GM10266 (cell line): ENCODE measurements at regions not wholly inside any gene's neighbourhood (a gene's known extent, or its start where the extent isn't known, plus 50 kb on each side); places are given as distances from the start of the nearest gene placed in this dataset.

Experiments used
- DNase-seq: peaks from one replicate; pipeline ENCODE4 v3.0.0; 2012; ENCODE audit errors: extremely low spot score
- TF ChIP-seq, protein P1 (sequence below): IDR thresholded peaks from 2 replicates; pipeline ENCODE4 v1.5.1; 2012; ENCODE audit warnings: mild to moderate bottlenecking, low read depth; ENCODE audit not compliant: control insufficient read depth, insufficient read depth; ENCODE audit errors: missing control alignments

DNA sequence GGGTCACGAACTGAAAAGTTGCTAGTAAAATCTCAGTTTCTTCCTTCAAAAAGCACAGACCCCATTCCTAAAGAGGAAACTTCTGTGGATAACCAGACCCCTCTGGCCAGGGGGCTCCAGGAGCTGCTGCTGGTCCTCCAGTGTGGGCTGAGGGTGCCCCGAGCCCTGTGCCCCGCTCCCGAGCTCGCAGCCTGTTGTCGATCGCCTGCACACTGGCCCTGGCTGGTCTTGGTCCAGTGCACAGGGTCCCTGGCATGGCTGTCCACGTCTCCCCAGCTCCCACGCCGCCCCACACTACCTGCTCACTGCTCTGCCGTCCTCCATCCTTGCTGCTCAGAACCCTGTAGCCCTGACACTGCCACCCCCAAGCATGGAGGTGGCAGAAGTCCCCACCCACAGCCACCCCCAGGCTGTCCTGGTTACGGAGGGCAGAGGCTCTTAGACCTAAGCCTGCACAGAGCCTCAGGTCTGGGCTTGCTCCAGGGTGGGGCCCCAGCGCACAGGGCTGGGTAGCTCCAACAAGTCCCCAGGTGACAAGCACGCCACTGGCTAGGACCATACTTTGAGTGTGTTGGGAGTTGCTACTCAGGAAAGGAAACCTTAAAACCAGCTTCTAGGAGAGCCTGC, 87.0 kb downstream of the PLXNA1 start:
- no peak for DNase-seq
- TF ChIP-seq, protein P1, sequence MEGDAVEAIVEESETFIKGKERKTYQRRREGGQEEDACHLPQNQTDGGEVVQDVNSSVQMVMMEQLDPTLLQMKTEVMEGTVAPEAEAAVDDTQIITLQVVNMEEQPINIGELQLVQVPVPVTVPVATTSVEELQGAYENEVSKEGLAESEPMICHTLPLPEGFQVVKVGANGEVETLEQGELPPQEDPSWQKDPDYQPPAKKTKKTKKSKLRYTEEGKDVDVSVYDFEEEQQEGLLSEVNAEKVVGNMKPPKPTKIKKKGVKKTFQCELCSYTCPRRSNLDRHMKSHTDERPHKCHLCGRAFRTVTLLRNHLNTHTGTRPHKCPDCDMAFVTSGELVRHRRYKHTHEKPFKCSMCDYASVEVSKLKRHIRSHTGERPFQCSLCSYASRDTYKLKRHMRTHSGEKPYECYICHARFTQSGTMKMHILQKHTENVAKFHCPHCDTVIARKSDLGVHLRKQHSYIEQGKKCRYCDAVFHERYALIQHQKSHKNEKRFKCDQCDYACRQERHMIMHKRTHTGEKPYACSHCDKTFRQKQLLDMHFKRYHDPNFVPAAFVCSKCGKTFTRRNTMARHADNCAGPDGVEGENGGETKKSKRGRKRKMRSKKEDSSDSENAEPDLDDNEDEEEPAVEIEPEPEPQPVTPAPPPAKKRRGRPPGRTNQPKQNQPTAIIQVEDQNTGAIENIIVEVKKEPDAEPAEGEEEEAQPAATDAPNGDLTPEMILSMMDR: no peak

DNA sequence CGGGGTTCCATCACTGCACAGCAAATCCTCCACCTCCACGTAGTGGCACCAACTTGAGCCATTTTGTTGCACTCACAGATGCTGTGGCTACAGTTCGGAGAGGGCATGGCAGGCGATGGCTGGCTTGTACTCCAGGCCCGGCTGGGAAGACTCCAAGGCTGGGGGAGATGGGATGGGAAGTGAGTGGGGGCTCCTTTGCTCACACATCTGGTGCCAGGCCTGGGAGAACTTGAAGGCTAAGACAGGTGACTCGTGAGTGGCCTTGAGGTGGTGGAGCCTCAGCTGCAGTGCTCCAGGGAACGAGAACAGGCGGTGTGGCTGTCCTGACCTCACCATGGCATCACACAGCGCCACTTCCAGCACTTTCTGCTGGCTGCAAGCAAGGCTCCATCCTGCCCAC, 87.9 kb downstream of the PLXNA1 start:
- no peak for DNase-seq
- TF ChIP-seq, protein P1: no peak

GRCh38 chr3:127071597-127072001, 88.7 kb downstream of the PLXNA1 start:
- DNase-seq: no peak
- TF ChIP-seq, protein P1: no peak

GRCh38 chr3:127072221-127072771, 89.4 kb downstream of the PLXNA1 start:
- no peak for DNase-seq
- TF ChIP-seq, protein P1: no peak

DNA sequence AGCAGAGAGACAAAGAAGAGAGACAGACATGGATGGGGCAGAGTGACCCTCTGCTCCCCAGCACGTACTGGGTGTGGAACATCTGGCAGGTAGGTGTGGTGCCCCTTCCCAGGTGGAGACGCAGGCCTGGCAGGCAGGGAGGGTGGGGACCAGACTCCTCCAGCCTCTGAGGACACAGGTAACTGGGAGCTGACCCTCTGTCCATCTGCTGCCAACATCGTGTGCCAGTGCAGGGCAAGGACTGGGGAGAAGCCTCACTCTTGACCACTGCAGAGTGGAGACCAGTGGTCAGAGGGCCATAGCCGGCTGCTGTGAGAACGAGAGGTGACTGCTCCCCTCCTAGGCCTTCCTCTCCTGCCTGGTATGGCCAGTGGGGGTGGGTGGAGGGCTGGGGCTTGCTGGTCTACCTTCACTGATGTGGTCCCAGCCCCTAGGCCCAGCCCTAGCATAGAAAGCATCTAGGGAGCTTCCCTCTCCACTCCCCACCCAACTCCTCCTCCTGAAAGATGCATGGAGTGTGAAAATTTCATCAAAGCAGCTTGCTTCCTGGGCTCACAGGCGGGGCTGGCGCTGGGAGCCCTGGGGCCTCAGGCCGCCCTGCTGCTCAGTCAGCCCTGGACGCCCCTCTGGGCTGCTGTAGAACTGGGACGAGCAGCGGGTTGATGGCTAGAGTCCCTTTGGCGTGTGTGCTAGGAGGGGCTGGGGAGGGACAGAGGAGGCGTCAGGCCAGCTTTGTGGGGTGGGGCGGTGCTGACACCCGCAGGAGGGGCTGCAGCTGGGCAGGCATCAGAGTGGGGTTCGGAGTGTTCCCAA, 90.3 kb downstream of the PLXNA1 start:
- TF ChIP-seq, protein P1: no peak

DNA sequence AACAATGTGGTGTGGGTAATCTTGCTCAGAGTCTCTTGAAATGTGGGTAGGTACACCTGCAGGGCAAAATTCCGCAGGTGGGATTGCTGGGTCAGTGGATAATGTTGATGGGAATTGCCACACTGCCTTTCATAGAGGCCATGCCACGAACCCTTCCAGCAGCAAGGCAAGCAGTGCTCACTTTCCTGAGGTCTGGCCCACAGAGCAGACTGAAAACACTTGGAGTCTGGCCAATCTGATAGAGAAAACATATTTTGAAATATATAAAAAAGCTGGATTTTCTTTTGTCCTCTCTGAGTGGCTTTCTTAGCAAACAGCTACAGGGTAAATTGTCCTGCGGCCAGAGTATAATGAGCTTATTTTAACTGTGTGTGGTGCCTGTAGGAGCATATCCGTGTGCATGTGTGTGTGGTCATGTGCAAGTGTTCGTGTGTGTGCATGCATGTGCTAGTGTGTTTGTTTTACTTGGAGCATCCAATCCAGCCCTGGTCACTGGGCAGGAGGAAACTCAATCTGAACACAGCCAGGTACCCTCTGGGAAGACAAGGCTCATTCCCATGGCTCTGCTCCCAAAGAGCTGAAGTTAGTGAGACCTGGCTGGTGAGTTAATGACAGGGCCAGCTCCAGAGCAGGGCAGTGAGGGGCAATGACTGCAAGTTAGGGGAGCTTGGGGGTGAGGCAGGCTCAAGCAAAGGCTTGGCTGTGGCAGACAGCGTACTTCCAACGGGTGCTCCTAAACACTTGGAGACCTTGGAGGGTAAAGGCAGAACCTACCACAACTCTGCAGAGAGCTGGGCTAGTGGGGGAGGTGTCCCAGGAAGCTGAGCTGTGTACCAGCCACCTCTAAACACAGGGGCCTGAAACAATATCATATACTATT, 91.3 kb downstream of the PLXNA1 start:
- TF ChIP-seq, protein P1: no peak
- no peak for DNase-seq

More for the DNA sequence above, 90.3 kb downstream of the PLXNA1 start:
- no peak for DNase-seq
